ENCODE measurements at regions not wholly inside any gene's neighbourhood (a gene's known extent, or its start where the extent isn't known, plus 50 kb on each side); places are given as distances from the start of the nearest gene placed in this dataset.

GRCh38 chr6:23212398-23212797 lies 643.0 kb downstream of the HDGFL1 start:
- H3K27ac ChIP-seq, result no peak overlapping the region
- no peak for TF ChIP-seq HMGXB4 (CRISPR knock-in tag; IDR thresholded peaks at IDR 0.05; ENCODE audit: borderline replicate concordance)
- ChIA-PET POLR2A (no interaction called here), CTCF (no interaction called here)
- no peak for FAIRE-seq
- 10% methylated on average over 2 of the region's 2 CpGs for WGBS (ENCODE audit: missing lambda C conversion rate)
- no peak overlapping the region for H3K4me3 ChIP-seq
- no peaks in the 10 kb centered on the region for H3K4me1 ChIP-seq
- no peak for ATAC-seq
- no peak for DNase-seq (ENCODE audit: low read depth in 1 of 2, low spot score in 1 of 2)
- H3K4me2 ChIP-seq, result no peak overlapping the region
- no peaks in the 10 kb centered on the region for H3K9me3 ChIP-seq

GRCh38 chr6:23213193-23213592 lies 643.8 kb downstream of the HDGFL1 start:
- no peak for TF ChIP-seq ATOH8 (CRISPR knock-in tag; IDR thresholded peaks at IDR 0.05; ENCODE audit: low read depth)
- TF ChIP-seq HOXB13 (CRISPR knock-in tag; IDR thresholded peaks at IDR 0.05; ENCODE audit: low read depth), result no peak
- no peak overlapping the region for H3K27ac ChIP-seq
- 0% methylated on average over 1 of the region's 1 CpG for WGBS (ENCODE audit: missing lambda C conversion rate)
- ATAC-seq (no peak), FAIRE-seq (no peak), DNase-seq (ENCODE audit: low read depth in 1 of 2, low spot score in 1 of 2) (no peak)
- no peak overlapping the region for H3K4me3 ChIP-seq
- no peak overlapping the region for H3K4me2 ChIP-seq
- ChIA-PET CTCF (no interaction called here), POLR2A (no interaction called here)
- H3K9me3 ChIP-seq, result no peaks in the 10 kb centered on the region
- no peaks in the 10 kb centered on the region for H3K4me1 ChIP-seq

GRCh38 chr6:23213651-23214050 lies 644.3 kb downstream of the HDGFL1 start:
- ATAC-seq, result no peak
- no peaks in the 10 kb centered on the region for H3K9me3 ChIP-seq
- DNase-seq (ENCODE audit: low read depth in 1 of 2, low spot score in 1 of 2), result no peak
- H3K4me3 ChIP-seq, result no peak overlapping the region
- FAIRE-seq, result no peak
- H3K4me1 ChIP-seq, result no peaks in the 10 kb centered on the region
- H3K27ac ChIP-seq, result no peak overlapping the region
- H3K4me2 ChIP-seq, result no peak overlapping the region
- ChIA-PET CTCF (no interaction called here), POLR2A (no interaction called here)
- TF ChIP-seq EHF (CRISPR knock-in tag; IDR thresholded peaks at IDR 0.05), result no peak
- no peak for TF ChIP-seq ZFP36 (IDR thresholded peaks at IDR 0.05; ENCODE audit: borderline replicate concordance, partially characterized antibody)
- no peak for TF ChIP-seq JUNB (IDR thresholded peaks at IDR 0.05)
- TF ChIP-seq POLR2A (IDR thresholded peaks at IDR 0.05; ENCODE audit: low read length), result no peak

GRCh38 chr6:23218751-23219150 lies 649.4 kb downstream of the HDGFL1 start:
- Histone ChIP-seq H3K9me3 (no peaks in the 10 kb centered on the region), H3K4me1 (no peaks in the 10 kb centered on the region), H3K4me2 (no peak overlapping the region), H3K27ac (no peak overlapping the region), H3K4me3 (no peak overlapping the region)
- WGBS (ENCODE audit: missing lambda C conversion rate), result 5% methylated on average over 1 of the region's 1 CpG
- ChIA-PET POLR2A (no interaction called here), CTCF (no interaction called here)
- no peak for ATAC-seq
- no peak for FAIRE-seq
- DNase-seq (ENCODE audit: low read depth in 1 of 2, low spot score in 1 of 2), result no peak
- TF ChIP-seq SMC3 (IDR thresholded peaks at IDR 0.05) (no peak), REST (IDR thresholded peaks at IDR 0.05) (no peak), TFCP2L1 (CRISPR knock-in tag; IDR thresholded peaks at IDR 0.05) (no peak), CHD4 (IDR thresholded peaks at IDR 0.05; ENCODE audit: borderline replicate concordance) (no peak), HOXB5 (CRISPR knock-in tag; IDR thresholded peaks at IDR 0.05) (no peak), RARB (CRISPR knock-in tag; IDR thresholded peaks at IDR 0.05) (no peak), GATA3 (IDR thresholded peaks at IDR 0.05; ENCODE audit: borderline replicate concordance) (no peak), BHLHE40 (IDR thresholded peaks at IDR 0.05; ENCODE audit: low read depth, low read length) (no peak), ZFP36 (IDR thresholded peaks at IDR 0.05; ENCODE audit: borderline replicate concordance, partially characterized antibody) (no peak), EHF (CRISPR knock-in tag; IDR thresholded peaks at IDR 0.05) (no peak), FOXS1 (CRISPR knock-in tag; IDR thresholded peaks at IDR 0.05) (no peak), RCOR1 (IDR thresholded peaks at IDR 0.05; ENCODE audit: low read depth, low read length) (no peak), RFX5 (IDR thresholded peaks at IDR 0.05) (no peak)

Data from A549 (cell line).